ENCODE measurements at regions not wholly inside any gene's neighbourhood (a gene's known extent, or its start where the extent isn't known, plus 50 kb on each side); places are given as distances from the start of the nearest gene placed in this dataset.

DNA sequence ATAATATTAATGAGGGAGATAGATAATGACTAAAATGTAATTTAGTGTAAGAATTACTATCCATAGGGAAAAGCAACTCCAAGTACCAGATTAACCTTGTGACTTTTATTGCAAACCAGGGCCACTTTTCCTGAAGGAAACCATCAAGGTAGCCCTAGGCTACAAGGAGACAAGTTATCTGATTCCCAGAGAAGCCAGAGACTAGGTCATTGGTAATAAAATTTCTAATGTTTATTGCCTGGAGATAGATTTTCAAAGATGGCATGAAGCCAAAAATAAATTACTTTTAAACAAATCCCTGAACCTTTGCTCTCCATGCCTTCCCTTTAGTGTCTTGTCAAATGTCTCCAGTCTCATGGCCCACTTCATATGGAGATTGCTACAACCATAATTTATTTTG, 610.1 kb upstream of the SLC10A2 start:
- Histone ChIP-seq H3K4me3 (ENCODE audit: low read depth, low read length) (no peak overlapping the region), H3K27me3 (ENCODE audit: insufficient read depth, low read depth, severe bottlenecking) (no peaks in the 10 kb centered on the region), H3K27ac (no peak overlapping the region), H3K36me3 (no peaks in the 10 kb centered on the region), H3K9me3 (ENCODE audit: severe bottlenecking) (no peaks in the 10 kb centered on the region)
- TF ChIP-seq, protein P1, sequence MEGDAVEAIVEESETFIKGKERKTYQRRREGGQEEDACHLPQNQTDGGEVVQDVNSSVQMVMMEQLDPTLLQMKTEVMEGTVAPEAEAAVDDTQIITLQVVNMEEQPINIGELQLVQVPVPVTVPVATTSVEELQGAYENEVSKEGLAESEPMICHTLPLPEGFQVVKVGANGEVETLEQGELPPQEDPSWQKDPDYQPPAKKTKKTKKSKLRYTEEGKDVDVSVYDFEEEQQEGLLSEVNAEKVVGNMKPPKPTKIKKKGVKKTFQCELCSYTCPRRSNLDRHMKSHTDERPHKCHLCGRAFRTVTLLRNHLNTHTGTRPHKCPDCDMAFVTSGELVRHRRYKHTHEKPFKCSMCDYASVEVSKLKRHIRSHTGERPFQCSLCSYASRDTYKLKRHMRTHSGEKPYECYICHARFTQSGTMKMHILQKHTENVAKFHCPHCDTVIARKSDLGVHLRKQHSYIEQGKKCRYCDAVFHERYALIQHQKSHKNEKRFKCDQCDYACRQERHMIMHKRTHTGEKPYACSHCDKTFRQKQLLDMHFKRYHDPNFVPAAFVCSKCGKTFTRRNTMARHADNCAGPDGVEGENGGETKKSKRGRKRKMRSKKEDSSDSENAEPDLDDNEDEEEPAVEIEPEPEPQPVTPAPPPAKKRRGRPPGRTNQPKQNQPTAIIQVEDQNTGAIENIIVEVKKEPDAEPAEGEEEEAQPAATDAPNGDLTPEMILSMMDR (IDR thresholded peaks at IDR 0.05; ENCODE audit: low read depth, low read length) = no peak
- DNase-seq = no peak

DNA sequence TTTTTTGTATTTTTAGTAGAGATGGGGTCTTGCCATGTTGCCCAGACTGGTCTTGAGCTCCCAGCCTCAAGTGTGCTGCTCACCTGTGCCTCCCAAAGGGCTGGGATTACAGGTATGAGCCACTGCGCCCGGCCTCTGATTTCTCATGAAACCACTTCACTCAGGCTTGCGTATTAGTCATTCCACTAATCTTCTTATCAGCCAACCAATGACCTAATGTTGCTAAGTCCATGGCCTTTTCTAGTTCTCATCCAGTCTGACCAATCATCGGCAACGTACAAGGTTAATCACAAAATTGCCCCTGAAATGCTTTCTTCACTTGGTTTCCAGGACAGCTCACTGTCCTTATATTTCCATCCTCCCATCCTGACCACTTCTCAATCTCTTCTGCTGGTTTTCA, 605.3 kb upstream of the SLC10A2 start:
- H3K27ac ChIP-seq = no peak overlapping the region
- DNase-seq = peak; percentile 28
- H3K9me3 ChIP-seq (ENCODE audit: severe bottlenecking) = no peaks in the 10 kb centered on the region
- H3K36me3 ChIP-seq = no peaks in the 10 kb centered on the region
- no peak overlapping the region for H3K4me3 ChIP-seq (ENCODE audit: low read depth, low read length)
- TF ChIP-seq, protein P1 (IDR thresholded peaks at IDR 0.05; ENCODE audit: low read depth, low read length) = no peak
- H3K27me3 ChIP-seq (ENCODE audit: insufficient read depth, low read depth, severe bottlenecking) = no peaks in the 10 kb centered on the region

DNA sequence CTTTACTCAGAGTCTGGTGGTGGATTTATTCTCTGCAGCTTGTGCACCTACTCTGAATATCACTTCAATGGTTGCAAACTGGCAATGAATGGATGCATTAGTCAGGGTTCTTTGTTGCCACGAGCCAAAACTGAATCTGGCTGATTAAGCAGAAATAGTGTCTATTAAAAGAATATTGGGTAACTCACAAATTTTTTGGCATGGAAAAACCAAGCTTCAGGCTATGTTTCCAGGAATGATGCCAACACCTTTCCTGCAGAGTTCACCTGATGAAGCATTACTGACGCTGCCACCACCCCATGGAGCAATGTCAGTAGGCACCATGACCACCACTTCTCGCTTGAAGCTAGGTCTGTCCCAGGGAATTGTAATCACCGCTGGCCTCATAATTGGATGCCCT, 597.8 kb upstream of the SLC10A2 start:
- DNase-seq = no peak
- H3K36me3 ChIP-seq = no peaks in the 10 kb centered on the region
- H3K4me3 ChIP-seq (ENCODE audit: low read depth, low read length) = no peak overlapping the region
- no peaks in the 10 kb centered on the region for H3K27me3 ChIP-seq (ENCODE audit: insufficient read depth, low read depth, severe bottlenecking)
- H3K9me3 ChIP-seq (ENCODE audit: severe bottlenecking) = peaks cover 2% of the 10 kb centered on the region
- TF ChIP-seq, protein P1 (IDR thresholded peaks at IDR 0.05; ENCODE audit: low read depth, low read length) = no peak
- H3K27ac ChIP-seq = no peak overlapping the region

DNA sequence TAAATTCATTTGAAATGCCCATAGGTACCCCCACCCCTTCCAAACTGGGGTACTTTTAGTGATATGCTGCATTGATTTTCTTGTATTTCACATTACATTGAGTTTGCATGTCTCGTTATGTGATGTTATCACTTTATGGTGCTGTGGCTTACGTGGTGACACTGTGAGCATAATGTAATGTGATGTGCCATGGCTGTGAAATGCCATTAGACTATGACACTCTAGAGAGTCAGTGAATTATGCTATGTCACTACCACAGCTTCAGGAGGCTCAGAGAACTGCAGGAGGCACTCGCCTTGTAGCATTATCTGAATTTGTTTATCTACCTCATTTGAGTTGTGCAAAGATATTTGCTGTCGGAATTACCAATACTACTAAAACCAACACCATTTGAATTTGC, 590.1 kb upstream of the SLC10A2 start:
- Histone ChIP-seq H3K27ac (no peak overlapping the region), H3K36me3 (no peaks in the 10 kb centered on the region), H3K4me3 (ENCODE audit: low read depth, low read length) (no peak overlapping the region), H3K9me3 (ENCODE audit: severe bottlenecking) (no peaks in the 10 kb centered on the region), H3K27me3 (ENCODE audit: insufficient read depth, low read depth, severe bottlenecking) (no peaks in the 10 kb centered on the region)
- DNase-seq = no peak
- TF ChIP-seq, protein P1 (IDR thresholded peaks at IDR 0.05; ENCODE audit: low read depth, low read length) = no peak

DNA sequence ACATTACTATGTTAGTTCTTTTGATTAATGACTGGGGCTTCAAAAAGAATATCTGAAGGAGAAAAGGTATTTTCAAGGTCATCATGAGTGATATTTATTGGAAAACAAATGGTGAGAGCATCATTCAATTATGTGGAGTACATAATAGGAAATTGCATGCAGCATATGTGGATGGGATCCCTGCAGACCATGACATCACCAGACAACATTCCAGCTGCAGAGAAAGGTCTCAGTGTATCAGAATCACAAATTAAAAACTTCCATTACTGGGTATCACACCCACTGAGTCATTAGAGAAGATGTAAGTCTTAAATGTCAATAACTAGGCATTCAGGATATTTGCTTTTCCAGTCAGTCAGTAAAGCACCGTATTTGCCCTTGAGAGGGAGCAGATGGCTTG, 574.4 kb upstream of the SLC10A2 start:
- Histone ChIP-seq H3K36me3 (no peaks in the 10 kb centered on the region), H3K27ac (no peak overlapping the region), H3K27me3 (ENCODE audit: insufficient read depth, low read depth, severe bottlenecking) (no peaks in the 10 kb centered on the region), H3K4me3 (ENCODE audit: low read depth, low read length) (no peak overlapping the region), H3K9me3 (ENCODE audit: severe bottlenecking) (no peaks in the 10 kb centered on the region)
- DNase-seq = no peak
- TF ChIP-seq, protein P1 (IDR thresholded peaks at IDR 0.05; ENCODE audit: low read depth, low read length) = no peak

DNA sequence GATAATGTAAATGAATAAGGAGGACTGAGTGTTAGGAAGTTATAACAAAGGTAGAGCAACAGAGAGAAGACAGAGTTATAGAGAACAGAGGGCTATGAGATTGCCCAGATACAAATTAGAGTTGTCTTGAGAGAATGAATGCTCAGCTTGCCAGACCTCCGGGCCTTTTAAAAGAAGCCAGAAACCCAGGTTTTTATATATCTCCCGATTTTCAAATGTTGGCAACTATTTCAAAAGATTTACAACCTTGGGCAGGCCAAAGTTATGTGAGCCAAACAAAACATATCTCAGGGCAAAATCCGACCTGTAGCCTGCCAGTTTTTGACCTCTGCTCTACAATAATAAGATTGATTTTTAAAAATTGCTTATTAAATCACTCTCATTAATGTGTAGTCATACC, 573.1 kb upstream of the SLC10A2 start:
- Histone ChIP-seq H3K4me3 (ENCODE audit: low read depth, low read length) (no peak overlapping the region), H3K27ac (no peak overlapping the region), H3K36me3 (no peaks in the 10 kb centered on the region), H3K27me3 (ENCODE audit: insufficient read depth, low read depth, severe bottlenecking) (no peaks in the 10 kb centered on the region), H3K9me3 (ENCODE audit: severe bottlenecking) (no peaks in the 10 kb centered on the region)
- DNase-seq = no peak
- TF ChIP-seq, protein P1 (IDR thresholded peaks at IDR 0.05; ENCODE audit: low read depth, low read length) = no peak
